GM19324 (cell line): ENCODE measurements at regions not wholly inside any gene's neighbourhood (a gene's known extent, or its start where the extent isn't known, plus 50 kb on each side); places are given as distances from the start of the nearest gene placed in this dataset.
"Not testable (repeated sequence)": the region's sequence is repeated elsewhere in the genome, so short reads cannot be mapped to it uniquely, and the experiment has no call there.

Experiments used
- ATAC-seq: cut with Tn5 transposase; IDR thresholded peaks from one replicate; pipeline ENCODE4 v1.9.1; 2021; ENCODE audit warnings: mild to moderate bottlenecking, moderate library complexity; ENCODE audit not compliant: unreplicated experiment, low FRiP score

DNA sequence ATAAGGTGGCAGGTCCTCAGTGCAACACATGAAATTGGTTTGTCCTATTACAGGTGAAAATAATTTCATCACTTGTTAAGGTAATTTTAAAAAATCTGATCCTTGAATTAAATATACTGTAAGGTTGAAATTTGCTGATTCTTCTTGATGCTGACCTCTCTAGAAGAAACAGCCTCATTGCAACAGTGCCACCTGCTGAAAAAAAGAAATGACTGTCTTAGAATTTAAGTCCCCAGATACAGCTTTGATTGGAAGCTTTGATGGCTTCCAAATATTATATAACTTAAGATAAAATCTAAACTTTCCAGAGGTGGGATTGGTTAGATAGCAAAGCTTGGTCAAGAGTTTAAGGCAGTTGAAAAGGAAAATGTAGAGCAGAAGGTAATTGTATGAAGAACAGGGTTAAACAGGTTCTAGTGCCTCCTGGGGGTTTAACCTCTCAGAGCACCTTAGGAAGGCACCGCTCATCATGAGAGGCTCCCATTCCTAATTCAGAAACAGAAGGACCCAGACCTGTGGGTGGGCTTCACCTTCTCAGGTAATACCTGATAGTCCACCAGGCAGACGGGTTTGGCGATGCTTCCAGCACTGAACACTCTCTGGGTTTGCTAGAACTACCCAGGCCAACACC lies 401.0 kb downstream of the PAX1 start:
- no peak for ATAC-seq

DNA sequence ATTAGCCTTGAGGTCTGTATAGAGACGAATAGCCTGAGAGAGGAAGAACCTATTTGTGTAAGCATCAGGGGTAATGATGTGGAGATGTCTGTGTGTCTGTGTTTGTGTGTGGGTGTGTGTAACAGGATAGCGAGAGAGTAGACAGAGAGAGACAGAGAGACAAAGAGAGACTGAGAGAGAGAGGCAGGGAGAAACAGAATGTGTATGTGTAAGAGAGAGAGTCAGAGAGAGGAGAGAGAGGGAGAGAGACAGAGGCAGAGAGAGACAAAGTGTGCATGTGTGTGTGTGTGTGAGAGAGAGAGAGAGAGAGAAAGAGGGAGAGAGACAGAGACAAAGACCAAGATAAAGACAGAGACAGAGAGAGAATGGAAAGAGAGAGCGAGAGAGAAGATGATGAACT lies 396.1 kb downstream of the PAX1 start:
- no peak for ATAC-seq

DNA sequence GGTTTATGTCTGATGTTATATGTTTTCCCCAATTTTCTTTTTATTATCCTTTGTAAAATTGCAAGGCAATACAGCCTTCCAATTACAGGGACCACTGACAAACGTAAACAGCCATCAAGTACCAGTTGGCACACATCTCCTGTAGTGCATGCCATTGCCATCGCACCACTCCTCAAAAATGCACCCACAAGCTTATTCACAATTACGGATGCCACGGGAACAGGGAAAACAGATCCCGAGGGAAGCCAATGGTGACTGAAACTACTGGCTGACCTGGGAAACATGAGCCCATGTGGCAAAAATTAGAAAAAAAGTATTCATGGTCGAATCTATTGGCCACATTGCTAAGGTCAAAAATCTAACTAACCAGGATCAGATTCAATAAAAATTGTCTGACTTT lies 395.2 kb downstream of the PAX1 start:
- no peak for ATAC-seq

DNA sequence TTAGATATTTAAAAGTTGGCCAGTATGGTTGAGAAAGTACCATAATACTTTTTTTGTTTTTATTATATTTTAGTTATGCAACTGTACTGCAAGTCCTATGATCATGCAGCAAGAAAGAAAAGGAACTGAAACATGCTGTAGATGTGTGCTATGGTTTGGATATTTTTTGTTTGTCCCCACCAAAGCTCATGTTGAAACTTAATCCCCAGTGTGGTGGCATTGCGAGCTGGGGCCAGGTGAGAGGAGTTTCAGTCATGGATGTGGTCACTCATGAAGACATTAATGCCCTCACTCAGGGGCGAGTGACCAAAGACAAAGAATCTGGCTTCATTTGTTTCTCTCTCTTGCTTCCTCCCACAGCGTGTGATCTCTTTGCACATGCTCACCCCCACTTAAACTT lies 393.9 kb downstream of the PAX1 start:
- no peak for ATAC-seq

DNA sequence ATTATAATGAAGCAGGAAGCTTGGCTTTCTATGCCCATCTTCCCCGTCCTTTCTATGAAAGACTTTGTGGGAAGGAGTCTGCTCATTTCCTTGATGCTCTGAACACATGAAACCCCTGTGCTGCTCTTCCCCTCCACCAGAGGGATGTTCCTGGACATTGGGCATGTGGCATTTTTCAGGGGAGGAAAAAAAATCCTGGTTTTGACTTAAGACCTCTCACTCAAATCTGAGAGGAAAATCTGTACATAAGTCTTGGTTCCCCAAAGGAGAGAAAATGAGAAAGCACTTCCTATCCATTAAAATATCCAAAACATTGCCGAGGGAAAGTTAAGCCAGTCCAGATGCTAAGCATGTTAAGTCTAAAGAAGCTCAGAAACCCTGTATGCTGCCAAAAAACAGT lies 393.0 kb downstream of the PAX1 start:
- no peak for ATAC-seq

DNA sequence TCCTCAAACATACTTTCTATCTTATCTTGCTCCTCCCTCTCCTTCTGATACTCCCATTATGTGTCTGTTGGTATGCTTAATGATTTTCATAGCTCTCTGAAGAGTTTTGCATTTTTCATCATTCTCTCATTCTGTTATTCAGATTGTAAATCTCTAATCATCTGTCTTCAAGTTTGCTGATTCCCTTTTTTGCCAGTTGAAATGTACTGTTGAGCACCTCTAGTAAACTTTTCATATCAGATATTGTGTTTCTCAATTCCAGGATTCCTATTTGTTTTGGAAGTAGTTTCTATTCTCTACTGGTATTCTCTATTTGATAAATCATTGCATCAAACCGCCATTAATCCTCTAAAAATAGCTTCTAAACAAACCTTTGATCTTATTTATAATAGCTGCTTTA lies 387.7 kb downstream of the PAX1 start:
- ATAC-seq = no peak

DNA sequence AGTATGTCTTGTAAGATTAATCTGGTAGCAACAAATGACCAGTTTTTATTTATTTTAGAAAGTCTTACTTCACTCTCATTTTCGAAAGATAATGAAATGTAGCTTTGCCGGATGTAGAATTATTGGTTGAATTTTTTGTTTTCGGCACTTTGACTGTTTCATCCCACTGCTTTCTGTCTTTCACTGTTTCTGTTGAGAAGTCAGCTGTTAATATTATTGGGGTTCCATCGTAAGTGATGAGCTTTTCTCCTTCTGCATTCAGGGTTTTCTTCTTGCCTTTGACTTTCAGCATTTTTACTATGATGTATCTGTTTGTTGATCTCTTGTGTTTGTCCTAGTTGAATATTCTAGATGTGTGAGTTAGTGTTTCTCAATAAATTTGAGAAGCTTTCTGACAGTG lies 383.4 kb downstream of the PAX1 start:
- no peak for ATAC-seq

DNA sequence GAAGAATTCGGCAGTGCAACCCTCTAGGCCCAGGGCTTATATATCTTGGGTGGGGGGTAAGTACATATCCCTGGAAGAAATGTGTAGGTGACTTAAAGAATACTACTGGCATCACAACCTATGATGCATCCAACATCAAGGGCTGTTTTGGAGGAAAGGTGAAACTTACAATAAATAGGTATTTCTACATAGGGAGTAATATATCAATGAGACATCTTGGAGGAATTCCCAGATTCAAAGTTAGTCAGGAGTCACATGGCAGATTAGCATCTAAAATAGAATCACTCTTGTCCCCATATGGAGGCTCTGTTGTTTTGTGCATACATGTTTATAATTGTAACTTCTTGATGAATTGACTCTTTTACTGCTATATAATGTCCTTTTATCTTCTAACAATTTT lies 375.5 kb downstream of the PAX1 start:
- no peak for ATAC-seq

DNA sequence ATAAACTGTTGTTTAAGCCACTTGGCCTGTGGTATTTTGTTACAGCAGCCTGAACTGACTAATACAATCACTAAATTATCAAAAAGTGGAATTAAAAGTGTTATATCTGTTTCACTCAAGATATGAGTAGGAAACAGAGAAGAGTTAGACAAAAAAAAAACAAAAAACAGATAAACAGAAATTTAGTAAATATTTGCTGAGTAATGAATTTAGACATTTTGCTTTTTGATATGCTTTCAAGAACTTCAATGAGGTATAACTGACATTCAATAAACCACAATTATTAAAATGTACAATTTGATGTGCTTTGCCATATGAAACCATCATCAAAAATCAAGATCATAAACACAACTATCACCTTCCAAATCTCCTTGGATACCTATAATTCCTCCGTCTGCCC lies 369.2 kb downstream of the PAX1 start:
- ATAC-seq = no peak

DNA sequence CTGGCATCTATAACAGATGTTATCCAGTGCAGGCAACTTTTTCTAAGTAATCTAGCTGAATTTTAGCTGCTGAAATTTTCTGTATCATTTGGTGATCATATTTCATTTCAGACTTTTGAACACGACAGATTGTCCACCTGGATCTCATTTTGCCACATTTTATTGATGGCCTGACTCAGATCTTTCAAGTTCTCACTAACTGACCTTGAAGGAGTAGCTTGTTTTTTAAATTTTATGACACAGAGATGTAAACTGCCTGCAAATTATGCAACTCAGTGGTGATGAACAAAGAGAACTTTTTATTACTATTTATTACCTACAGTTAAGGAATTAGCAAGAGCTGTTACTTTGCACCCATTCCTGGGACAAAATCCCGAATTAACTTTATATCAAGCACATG lies 366.4 kb downstream of the PAX1 start:
- no peak for ATAC-seq

DNA sequence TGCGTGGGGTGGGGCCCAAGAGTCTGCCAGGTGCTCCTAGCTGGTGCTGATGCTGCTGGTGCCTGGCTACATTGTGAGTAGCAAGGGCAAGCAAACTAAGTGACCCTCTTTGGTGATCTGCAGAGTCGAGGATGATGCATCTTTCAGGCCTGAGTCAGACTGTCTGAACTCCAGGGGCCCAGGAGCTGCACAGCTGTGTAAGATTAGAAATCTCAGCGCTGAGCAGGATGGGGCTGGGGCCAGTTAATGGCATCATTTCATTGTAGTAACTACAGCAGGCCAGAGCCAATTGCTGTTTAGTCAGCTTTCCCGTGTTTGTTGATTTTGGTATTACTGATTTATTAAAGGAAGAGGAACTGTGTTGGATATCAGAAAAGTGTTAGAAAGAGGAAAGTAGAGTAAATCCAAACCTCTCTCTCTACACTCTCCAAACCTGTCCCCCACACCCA lies 365.2 kb downstream of the PAX1 start:
- ATAC-seq = no peak

DNA sequence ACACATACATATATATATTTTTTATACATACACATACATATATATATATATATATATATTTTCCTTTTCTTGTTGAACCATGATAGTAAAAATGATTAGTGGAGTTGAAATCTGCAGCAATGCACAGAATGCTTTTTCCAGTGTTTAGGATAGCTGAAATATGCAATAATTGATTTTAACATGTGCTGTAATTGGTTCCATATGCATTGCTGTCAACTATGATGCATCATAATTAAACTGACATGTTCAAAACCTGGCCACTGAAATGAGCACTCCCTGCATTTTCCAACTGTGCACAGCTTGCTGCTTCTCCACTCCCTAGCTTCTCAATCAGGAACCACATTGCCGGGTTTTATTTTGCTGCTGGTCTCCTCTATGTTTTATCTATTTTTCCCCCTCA lies 358.3 kb downstream of the PAX1 start:
- no peak for ATAC-seq

DNA sequence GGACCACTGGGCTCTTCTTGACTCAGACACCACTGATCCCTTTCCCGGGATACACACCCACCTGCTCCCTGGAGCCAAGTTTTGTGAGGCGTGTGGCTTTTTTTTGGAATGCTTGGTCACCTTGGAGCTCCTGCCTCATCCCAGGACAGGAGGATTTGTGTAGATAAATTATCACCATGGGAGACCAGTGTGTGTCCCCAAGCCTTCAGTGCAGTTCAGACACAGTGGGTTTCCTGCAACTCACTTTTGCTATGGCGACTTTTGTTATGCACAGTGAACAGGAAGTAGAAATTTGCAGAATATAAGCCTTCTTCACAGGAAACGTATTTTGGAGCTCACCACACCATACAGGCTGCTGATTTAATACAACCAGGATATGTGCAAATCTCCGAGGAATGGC lies 357.4 kb downstream of the PAX1 start:
- no peak for ATAC-seq

DNA sequence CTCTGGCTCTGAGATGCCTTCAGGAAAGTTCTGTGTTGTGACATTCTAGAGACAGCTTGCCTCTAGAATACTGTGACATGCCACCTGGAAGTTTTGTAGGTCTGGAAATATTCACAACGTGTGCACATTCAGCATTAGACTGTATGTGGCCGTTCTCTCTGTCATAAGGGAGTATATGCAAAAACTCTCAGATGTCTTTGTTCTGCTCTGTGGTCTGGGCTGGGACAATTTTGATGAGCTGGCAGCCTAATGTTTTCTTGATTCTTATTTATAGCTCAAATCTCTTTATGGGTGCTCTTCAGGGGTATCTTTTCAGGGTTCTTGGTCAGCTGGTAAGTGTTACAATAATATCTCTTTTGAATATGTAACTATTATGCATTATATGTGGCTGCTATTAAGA lies 355.1 kb downstream of the PAX1 start:
- ATAC-seq = no peak

DNA sequence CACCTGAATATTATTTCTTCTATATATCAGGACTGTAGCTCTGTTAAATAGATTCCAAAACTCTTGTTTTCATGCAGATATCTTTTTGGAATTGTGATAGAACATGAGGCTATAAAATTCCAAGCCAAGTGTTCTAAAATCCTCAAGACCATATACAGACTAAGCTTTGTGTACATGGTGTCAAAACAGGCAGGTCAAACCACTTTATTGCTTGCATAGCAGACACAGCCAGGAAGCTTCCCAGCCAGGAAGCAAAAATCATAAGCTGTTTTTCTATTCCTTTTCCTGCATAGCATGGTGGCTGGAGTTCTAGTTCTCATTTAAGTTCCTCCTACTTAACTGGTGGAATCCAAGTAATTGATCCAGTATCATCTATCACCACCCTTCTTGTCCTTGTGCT lies 353.3 kb downstream of the PAX1 start:
- no peak for ATAC-seq

DNA sequence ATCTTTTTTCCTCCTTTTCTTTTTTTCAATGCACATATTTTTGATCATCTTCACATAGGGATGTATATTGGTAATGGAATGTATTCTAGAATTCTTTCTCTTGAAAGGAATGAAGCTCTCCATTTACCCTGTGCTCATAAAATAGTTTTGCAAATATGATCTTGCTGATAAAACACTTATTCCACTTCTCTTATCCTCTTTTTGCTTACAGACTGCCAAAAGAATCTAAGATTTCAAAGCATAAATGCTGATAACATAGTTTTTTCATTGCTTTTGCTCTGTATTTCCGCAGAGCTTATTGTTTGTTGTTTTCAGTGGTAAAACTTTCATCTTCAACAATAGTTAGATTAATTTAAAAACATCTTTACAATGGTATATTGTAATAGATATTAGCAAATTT lies 350.5 kb downstream of the PAX1 start:
- no peak for ATAC-seq

DNA sequence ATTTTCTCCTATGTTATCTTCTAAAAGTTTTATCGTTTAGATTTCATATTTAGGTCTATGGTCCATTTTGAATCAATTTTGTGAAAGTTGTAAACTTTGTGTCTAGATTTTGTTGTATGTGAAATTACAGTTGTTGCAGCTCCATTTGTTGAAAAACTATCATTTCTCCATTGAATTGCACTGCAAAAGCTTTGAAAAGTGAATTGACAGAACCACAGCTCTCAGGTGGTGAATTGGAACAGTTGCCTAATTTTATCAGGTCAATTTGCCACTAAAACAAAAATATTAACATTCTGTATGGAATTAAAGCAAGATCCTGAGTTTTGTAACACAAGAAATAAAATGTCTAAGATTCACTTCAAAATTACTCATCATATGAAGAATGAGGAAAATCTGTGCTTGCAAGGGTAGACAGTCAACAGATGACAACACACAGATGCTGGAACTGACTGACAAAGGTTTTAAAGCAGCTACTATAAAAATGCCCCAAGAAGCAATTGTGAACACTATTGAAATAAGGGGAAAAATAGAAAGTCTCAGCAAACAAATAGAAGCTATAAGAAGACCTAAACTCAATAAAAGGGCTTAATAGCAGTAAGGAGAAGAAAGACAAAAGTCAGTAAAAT lies 346.7 kb downstream of the PAX1 start:
- no peak for ATAC-seq

DNA sequence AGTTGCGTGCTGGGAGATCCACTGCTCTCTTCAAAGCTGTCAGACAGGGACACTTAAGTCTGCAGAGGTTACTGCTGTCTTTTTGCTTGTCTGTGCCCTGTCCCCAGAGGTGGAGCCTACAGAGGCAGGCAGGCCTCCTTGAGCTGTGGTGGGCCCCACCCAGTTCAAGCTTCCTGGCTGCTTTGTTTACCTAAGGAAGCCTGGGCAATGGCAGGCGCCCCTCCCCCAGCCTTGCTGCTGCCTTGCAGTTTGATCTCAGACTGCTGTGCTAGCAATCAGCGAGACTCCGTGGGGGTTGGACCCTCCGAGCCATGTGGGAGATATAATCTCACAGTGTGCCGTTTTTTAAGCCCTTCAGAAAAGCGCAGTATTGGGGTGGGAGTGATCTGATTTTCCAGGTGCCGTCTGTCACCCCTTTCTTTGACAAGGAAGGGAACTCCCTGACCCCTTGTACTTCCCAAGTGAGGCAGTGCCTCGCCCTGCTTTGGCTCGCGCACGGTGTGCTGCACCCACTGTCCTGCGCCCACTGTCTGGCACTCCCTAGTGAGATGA lies 340.6 kb downstream of the PAX1 start:
- ATAC-seq = not testable (repeated sequence)

DNA sequence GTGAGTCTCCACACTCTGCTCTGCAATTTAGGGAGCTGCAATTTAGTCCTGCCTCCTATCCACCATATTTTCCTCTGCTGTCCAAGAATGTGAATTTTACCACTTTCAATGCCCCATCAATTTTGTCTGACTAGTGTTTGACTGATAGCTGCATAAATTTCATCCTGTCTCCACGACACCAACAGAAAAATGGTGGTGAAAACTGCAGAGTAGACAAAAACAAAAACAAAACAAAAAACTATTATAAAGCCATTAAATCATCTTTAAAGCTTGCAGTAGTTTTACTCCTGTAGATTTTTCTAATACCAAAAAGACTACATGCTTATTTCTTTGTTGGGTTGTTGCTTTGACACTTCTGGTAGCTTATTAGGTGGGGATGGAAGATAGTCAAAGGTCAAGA lies 322.0 kb downstream of the PAX1 start:
- ATAC-seq = no peak

DNA sequence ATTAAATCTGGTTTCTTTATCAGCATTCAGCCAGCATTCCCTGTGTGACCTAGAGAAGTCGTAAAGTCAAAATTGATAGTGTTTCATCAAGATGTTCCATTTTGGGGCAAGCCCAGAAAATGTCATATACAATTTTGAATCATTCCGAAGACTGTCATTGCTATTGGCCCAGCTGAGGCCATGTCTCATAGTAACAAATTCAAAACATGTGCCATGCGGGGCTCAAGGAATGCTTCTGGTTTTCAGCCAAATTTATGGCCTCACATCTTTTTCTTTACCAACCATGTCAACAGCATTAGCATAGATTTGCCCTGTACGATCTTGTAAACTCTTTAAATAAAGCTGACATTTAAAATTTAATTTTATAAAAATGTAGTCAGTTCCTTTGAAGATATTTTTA lies 314.7 kb downstream of the PAX1 start:
- ATAC-seq = no peak

DNA sequence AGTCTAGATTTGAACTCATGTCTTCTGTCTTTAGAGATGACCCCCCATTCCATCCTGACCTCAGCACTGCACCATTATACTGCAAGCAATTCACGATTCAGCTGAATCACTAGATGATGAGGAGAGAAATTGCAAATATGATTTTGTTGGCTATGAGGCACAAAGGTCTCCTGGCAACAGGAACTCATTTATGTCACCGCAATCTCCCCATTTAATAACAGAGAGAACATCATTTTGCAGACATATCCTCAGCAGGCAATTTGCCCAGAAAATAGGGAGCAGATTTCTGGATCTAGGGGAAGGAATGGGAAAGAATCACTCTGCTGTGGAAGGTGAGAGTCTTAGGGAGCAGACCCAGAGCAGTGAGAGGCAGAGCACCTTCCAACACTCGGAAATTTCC lies 303.0 kb downstream of the PAX1 start:
- no peak for ATAC-seq

DNA sequence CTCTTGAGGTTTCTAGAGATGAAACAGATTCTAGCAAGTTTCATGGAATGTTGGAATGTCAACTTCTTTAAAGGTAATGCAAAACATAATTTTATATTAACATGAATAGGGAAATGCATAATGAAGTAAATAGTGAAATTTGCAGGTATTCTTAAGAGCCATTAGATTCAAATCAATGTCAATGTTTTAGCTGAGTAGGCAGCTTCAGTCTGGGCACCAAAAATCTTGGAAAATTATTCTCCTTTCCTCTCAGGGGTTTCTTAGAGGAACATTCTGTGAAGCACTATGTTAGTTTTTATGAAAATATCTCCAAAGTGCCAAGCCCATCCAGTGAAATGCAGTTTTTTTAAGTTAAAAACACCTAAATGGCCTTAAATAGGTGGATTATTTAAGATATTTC lies 300.8 kb downstream of the PAX1 start:
- no peak for ATAC-seq
